Neural crest cell (in vitro differentiated cells): ENCODE measurements at regions not wholly inside any gene's neighbourhood (a gene's known extent, or its start where the extent isn't known, plus 50 kb on each side); places are given as distances from the start of the nearest gene placed in this dataset.
"Not testable (repeated sequence)": the region's sequence is repeated elsewhere in the genome, so short reads cannot be mapped to it uniquely, and the experiment has no call there.

Experiments used
- DNase-seq: peaks from one replicate; pipeline ENCODE4 v3.0.0; 2021; ENCODE audit warnings: low read depth, mixed read lengths, low spot score
- H3K27ac Mint-ChIP-seq: one replicate; pipeline ENCODE4 v1.8.0; 2021; ENCODE audit warnings: mild to moderate bottlenecking, mixed read lengths; ENCODE audit not compliant: unreplicated experiment
- H3K27me3 Mint-ChIP-seq: 2 replicates; pipeline ENCODE4 v1.8.0; 2021; ENCODE audit warnings: low read depth, mild to moderate bottlenecking, mixed read lengths
- H3K36me3 Mint-ChIP-seq: 2 replicates; pipeline ENCODE4 v1.8.0; 2021; ENCODE audit warnings: low read depth, mild to moderate bottlenecking, mixed read lengths
- H3K4me1 Mint-ChIP-seq: 2 replicates; pipeline ENCODE4 v1.8.0; 2021; ENCODE audit warnings: mixed read lengths
- H3K4me3 Mint-ChIP-seq: one replicate; pipeline ENCODE4 v1.8.0; 2021; ENCODE audit warnings: mild to moderate bottlenecking, mixed read lengths
- H3K9me3 Mint-ChIP-seq: 2 replicates; pipeline ENCODE4 v1.8.0; 2021; ENCODE audit warnings: mixed read lengths
- CTCF ChIP-seq: fragments of 200-600 bp; sonication (generic); conservative IDR thresholded peaks from 2 replicates; pipeline ENCODE4 v1.5.0; 2021; ENCODE audit warnings: antibody characterized with exemption, mild to moderate bottlenecking

DNA sequence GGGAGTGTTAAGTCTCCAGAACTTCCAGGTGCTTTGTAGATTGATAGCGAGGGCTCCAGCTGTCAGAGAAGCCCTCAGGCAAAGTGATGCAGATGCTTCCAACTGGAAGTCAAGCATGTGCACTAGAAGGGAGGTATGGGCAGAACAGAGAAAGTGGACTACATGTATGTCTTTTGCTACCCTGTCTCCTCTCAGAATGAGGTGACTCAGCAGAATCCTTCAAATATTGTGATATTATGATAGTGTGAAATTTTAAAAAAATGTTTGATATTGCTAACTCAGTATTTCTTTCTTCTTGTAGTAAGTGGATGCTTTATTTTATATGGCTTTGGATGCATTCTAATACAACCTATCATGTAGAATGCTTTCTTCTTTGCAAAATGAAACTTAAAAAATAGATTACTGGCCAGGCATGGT, 138.9 kb upstream of the SVIL start:
- Mint-ChIP-seq H3K4me1 (no peaks in the 10 kb centered on the region), H3K9me3 (peaks cover 6% of the 10 kb centered on the region), H3K36me3 (no peaks in the 10 kb centered on the region), H3K27ac (no peak overlapping the region), H3K4me3 (no peak overlapping the region), H3K27me3 (peaks cover 3% of the 10 kb centered on the region)
- no peak for DNase-seq
- no peak for TF ChIP-seq CTCF

- Mint-ChIP-seq H3K27ac (no peak overlapping the region), H3K4me3 (no peak overlapping the region), H3K36me3 (no peaks in the 10 kb centered on the region), H3K27me3 (peaks cover 3% of the 10 kb centered on the region), H3K4me1 (no peaks in the 10 kb centered on the region), H3K9me3 (peaks cover 2% of the 10 kb centered on the region)
- no peak for DNase-seq
- no peak for TF ChIP-seq CTCF
Measured at GRCh38 chr10:29772403-29772802, 137.6 kb upstream of the SVIL start.

GRCh38 chr10:29771376-29771775, 136.6 kb upstream of the SVIL start:
- no peaks in the 10 kb centered on the region for H3K36me3 Mint-ChIP-seq
- no peak overlapping the region for H3K27ac Mint-ChIP-seq
- H3K4me3 Mint-ChIP-seq, result no peak overlapping the region
- no peak for TF ChIP-seq CTCF
- peaks cover 2% of the 10 kb centered on the region for H3K9me3 Mint-ChIP-seq
- H3K4me1 Mint-ChIP-seq, result no peaks in the 10 kb centered on the region
- DNase-seq, result no peak
- H3K27me3 Mint-ChIP-seq, result peaks cover 3% of the 10 kb centered on the region

GRCh38 chr10:29769277-29769676, 134.5 kb upstream of the SVIL start:
- H3K27ac Mint-ChIP-seq, H3K27me3 Mint-ChIP-seq, H3K9me3 Mint-ChIP-seq, H3K36me3 Mint-ChIP-seq, H3K4me3 Mint-ChIP-seq, DNase-seq, H3K4me1 Mint-ChIP-seq: not testable (repeated sequence)

DNA sequence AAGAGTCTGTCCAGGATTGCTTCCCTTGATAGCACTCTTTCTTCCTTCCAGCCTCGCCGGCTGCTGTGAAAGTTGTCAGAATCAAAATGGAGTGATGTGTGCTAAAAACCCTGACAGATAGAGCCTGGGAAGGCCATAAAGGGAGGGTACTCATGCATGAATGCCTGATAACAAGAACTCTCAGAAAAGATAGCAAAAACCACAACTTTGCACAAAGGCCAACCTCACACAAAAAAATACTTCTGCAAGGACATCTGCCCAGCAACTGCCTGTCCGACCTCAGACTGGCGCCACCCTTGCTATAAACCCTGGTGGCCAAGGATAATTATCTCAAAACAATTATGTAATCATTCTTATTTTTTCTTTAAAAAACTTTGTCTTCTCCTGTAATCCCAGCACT, 133.2 kb upstream of the SVIL start:
- Mint-ChIP-seq H3K9me3 (no peaks in the 10 kb centered on the region), H3K36me3 (no peaks in the 10 kb centered on the region), H3K4me1 (no peaks in the 10 kb centered on the region), H3K27me3 (peaks cover 3% of the 10 kb centered on the region), H3K27ac (no peak overlapping the region), H3K4me3 (no peak overlapping the region)
- TF ChIP-seq CTCF, result no peak
- DNase-seq, result no peak

- Mint-ChIP-seq H3K27ac (no peak overlapping the region), H3K4me1 (no peaks in the 10 kb centered on the region), H3K27me3 (peaks cover 3% of the 10 kb centered on the region), H3K36me3 (no peaks in the 10 kb centered on the region), H3K4me3 (no peak overlapping the region), H3K9me3 (peaks cover 2% of the 10 kb centered on the region)
- TF ChIP-seq CTCF, result no peak
- DNase-seq, result no peak
Measured at GRCh38 chr10:29766753-29767152, 132.0 kb upstream of the SVIL start.
